Gastrocnemius medialis (tissue), 4 donors: ENCODE measurements at regions not wholly inside any gene's neighbourhood (a gene's known extent, or its start where the extent isn't known, plus 50 kb on each side); places are given as distances from the start of the nearest gene placed in this dataset.

Experiments
- CTCF ChIP-seq, 5 experiments: fragments of 450-650 bp in 3 of 5; fragments of 200-600 bp in 2 of 5; sonication (generic) in 2 of 5; IDR thresholded peaks in 4 of 5; conservative IDR thresholded peaks in 1 of 5; 1 replicate in 4 of 5; 2 replicates in 1 of 5; pipeline ENCODE4 v1.5.1; 2016 to 2019; ENCODE audit warnings: antibody characterized with exemption in 5 of 5, mild to moderate bottlenecking in 3 of 5, moderate library complexity in 3 of 5
- POLR2A ChIP-seq, 2 donors: fragments of 450-650 bp; IDR thresholded peaks; one replicate each; pipeline ENCODE4 v1.6.1; 2017; ENCODE audit warnings: antibody characterized with exemption in 2 of 2, mild to moderate bottlenecking in 2 of 2, moderate library complexity in 2 of 2

- TF ChIP-seq POLR2A (IDR thresholded peaks at IDR 0.05), result no peak
- no peak for TF ChIP-seq CTCF (IDR thresholded peaks at IDR 0.05 in 4 of 5, conservative IDR thresholded peaks at IDR 0.05 in 1 of 5)
Measured at GRCh38 chr15:95653361-95653805, 677.1 kb upstream of the NR2F2 start.
